Naive B cell (primary cell): ENCODE measurements at regions not wholly inside any gene's neighbourhood (a gene's known extent, or its start where the extent isn't known, plus 50 kb on each side); places are given as distances from the start of the nearest gene placed in this dataset.

Experiments
- ATAC-seq, 2 donors: fragments of 150-1000 bp; cut with Tn5 transposase; 2 replicates each; pipeline ENCODE4 v1.10.0; 2021; ENCODE audit warnings: low read depth in 2 of 2, mild to moderate bottlenecking in 2 of 2, moderate library complexity in 2 of 2
- DNase-seq: peaks from one replicate; pipeline ENCODE4 v3.0.0; 2022
- H3K27ac Mint-ChIP-seq, 6 donors: one replicate each; pipeline ENCODE4 v1.8.0; 2020 to 2022; ENCODE audit warnings: mild to moderate bottlenecking in 6 of 6, mixed read lengths in 6 of 6, moderate library complexity in 5 of 6, inconsistent platforms in 2 of 6
- H3K27me3 Mint-ChIP-seq, 3 donors: one replicate each; pipeline ENCODE4 v1.8.0; 2021 to 2022; ENCODE audit warnings: mixed read lengths in 3 of 3, mild to moderate bottlenecking in 1 of 3
- H3K36me3 Mint-ChIP-seq, 2 donors: one replicate each; pipeline ENCODE4 v1.8.0; 2020 to 2022; ENCODE audit warnings: mixed read lengths in 2 of 2, inconsistent platforms in 1 of 2, mild to moderate bottlenecking in 1 of 2
- H3K4me1 Mint-ChIP-seq, 3 donors: one replicate each; pipeline ENCODE4 v1.8.0; 2020 to 2022; ENCODE audit warnings: mixed read lengths in 3 of 3, inconsistent platforms in 1 of 3, mild to moderate bottlenecking in 1 of 3, moderate library complexity in 1 of 3
- H3K4me3 Mint-ChIP-seq, 8 donors: one replicate each; pipeline ENCODE4 v1.8.0; 2020 to 2022; ENCODE audit warnings: mild to moderate bottlenecking in 8 of 8, mixed read lengths in 8 of 8, moderate library complexity in 8 of 8, inconsistent platforms in 2 of 8
- H3K9me3 Mint-ChIP-seq, 7 donors: one replicate each; pipeline ENCODE4 v1.8.0; 2020 to 2022; ENCODE audit warnings: mixed read lengths in 7 of 7, mild to moderate bottlenecking in 5 of 7, inconsistent platforms in 2 of 7, moderate library complexity in 1 of 7

GRCh38 chr9:79012561-79012960 lies 559.2 kb upstream of the TLE4 start:
- DNase-seq (no peak), ATAC-seq (no peak)
- H3K4me3 Mint-ChIP-seq, result no peak overlapping the region
- H3K27me3 Mint-ChIP-seq, result peaks cover 0 to 5% (median 0%) of the 10 kb centered on the region in 3 donors
- H3K9me3 Mint-ChIP-seq, result peaks cover 0 to 3% (median 0%) of the 10 kb centered on the region in 7 donors
- no peaks in the 10 kb centered on the region for H3K36me3 Mint-ChIP-seq
- H3K4me1 Mint-ChIP-seq, result peaks cover 0 to 7% (median 3%) of the 10 kb centered on the region in 3 donors
- no peak overlapping the region for H3K27ac Mint-ChIP-seq

DNA sequence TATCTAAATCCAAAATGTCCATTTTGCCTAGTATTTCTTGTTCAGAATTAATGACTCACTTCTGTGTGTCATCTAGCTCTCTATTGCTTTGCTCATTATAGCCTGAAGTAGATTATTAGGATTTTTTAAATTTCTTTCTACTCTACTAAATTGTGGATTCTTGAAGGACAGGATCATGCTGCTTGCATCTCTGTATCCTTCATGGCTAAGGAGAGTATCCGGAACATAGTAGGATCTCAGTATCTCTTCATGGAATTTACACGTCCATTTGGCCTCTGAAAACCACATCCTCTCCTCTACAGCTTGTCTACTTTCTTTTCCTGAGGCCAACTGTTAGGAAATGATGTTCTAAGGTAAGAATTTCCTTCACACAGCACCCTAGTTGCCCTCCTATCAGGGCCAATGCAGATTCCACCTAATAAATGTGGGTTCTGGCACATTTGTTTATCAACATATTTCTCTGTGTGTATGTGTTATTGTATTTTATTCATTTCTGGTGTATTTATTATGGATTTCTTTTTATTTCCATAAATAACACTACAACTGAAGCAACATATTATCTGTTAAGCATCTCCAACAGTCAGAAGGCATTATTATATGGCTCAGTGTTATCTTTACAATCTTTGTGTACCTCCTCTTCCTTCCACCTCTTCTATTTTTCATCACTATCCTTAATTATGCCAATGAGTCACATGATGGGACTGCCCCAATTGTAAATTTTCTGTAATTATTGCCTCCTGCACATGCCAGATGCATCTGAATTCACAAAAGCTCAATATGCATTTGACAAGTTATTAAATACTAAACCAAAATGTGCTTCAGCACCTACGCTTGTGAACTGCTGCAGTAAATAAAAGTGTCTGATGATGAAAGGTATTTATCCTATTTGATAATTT lies 557.8 kb upstream of the TLE4 start:
- H3K4me3 Mint-ChIP-seq, result no peak overlapping the region
- no peaks in the 10 kb centered on the region for H3K4me1 Mint-ChIP-seq
- peaks cover 0 to 5% (median 0%) of the 10 kb centered on the region in 3 donors for H3K27me3 Mint-ChIP-seq
- no peaks in the 10 kb centered on the region for H3K36me3 Mint-ChIP-seq
- no peak overlapping the region for H3K27ac Mint-ChIP-seq
- no peak for DNase-seq
- peaks cover 0 to 3% (median 0%) of the 10 kb centered on the region in 7 donors for H3K9me3 Mint-ChIP-seq
- no peak for ATAC-seq

DNA sequence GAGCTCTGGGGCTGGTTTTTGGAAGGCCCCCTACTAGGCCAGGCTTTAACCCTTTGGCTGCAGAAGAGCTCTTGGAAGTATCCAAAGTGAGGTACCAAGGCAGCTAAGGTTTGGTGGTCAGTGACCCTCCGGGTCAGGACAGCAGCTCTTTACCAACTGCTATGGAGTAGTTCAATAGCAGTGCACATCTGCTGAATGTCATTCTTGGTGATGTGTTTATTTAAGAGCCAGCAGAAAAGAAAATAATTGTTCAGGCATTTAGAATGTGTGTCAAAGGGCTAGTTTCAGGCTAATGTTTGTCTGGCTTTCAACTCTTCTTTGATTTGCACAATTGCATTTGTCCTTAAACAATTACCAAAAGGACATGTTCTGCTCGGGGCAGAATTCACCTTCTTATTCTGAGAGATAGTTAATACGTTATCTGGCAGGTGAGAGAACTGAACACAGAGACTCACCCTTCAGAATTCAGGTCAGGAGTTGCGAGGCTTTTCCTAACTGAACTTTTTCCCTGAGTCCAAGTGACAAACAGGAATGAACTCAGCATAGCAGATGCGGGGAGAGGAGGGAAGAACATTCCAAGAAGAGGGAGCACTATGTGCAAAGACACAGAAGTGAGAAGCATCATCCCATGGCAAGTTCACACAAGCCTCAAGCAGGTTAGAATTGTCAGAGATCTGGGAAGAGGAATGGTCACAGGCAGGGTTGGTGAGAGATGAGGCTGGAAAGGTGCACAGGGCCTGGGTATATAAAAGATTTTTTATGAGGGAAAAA lies 556.7 kb upstream of the TLE4 start:
- no peak overlapping the region for H3K4me3 Mint-ChIP-seq
- peaks cover 0 to 5% (median 0%) of the 10 kb centered on the region in 3 donors for H3K27me3 Mint-ChIP-seq
- DNase-seq, result no peak
- H3K36me3 Mint-ChIP-seq, result no peaks in the 10 kb centered on the region
- H3K9me3 Mint-ChIP-seq, result peaks cover 0 to 3% (median 0%) of the 10 kb centered on the region in 7 donors
- no peak for ATAC-seq
- no peaks in the 10 kb centered on the region for H3K4me1 Mint-ChIP-seq
- H3K27ac Mint-ChIP-seq, result no peak overlapping the region

- Mint-ChIP-seq H3K4me1 (no peaks in the 10 kb centered on the region), H3K27me3 (peaks cover 0 to 5% (median 0%) of the 10 kb centered on the region in 3 donors), H3K27ac (no peak overlapping the region)
Measured at GRCh38 chr9:79015951-79016350, 555.8 kb upstream of the TLE4 start.

DNA sequence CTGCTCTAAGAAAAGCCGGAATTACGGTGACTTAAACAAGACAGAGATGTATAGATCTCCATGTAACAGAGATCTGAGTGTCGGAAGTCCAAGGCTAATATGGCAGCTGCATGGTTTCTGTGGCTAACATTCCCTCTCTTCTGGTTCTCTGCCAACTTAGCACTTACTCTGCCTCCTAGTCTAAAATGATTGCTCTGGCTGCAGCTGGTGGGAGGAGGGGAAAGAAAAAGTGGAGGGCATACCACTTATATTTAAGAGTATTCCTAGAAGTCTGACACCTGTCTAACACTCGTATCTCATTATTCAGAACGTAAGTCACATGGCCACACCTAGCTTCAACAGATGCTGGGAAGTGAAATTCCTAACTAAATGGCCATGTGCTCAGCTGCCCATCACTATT lies 551.5 kb upstream of the TLE4 start:
- peak overlapping the region in 1 of 8 donors; percentile 1 for H3K4me3 Mint-ChIP-seq
- no peaks in the 10 kb centered on the region for H3K9me3 Mint-ChIP-seq
- H3K27me3 Mint-ChIP-seq, result peaks cover 0 to 5% (median 0%) of the 10 kb centered on the region in 3 donors
- H3K4me1 Mint-ChIP-seq, result no peaks in the 10 kb centered on the region
- ATAC-seq (no peak), DNase-seq (no peak)
- no peaks in the 10 kb centered on the region for H3K36me3 Mint-ChIP-seq
- no peak overlapping the region for H3K27ac Mint-ChIP-seq

More at GRCh38 chr9:79015951-79016350, 555.8 kb upstream of the TLE4 start:
- no peak for ATAC-seq
- H3K36me3 Mint-ChIP-seq, result no peaks in the 10 kb centered on the region
- peaks cover 0 to 3% (median 0%) of the 10 kb centered on the region in 7 donors for H3K9me3 Mint-ChIP-seq
- no peak for DNase-seq
- H3K4me3 Mint-ChIP-seq, result no peak overlapping the region

- H3K4me3 Mint-ChIP-seq, result no peak overlapping the region
- no peaks in the 10 kb centered on the region for H3K9me3 Mint-ChIP-seq
- H3K27ac Mint-ChIP-seq, result no peak overlapping the region
- H3K36me3 Mint-ChIP-seq, result no peaks in the 10 kb centered on the region
- DNase-seq, result no peak
- ATAC-seq, result no peak
- H3K4me1 Mint-ChIP-seq, result peaks cover under 1 to 3% (median 1%) of the 10 kb centered on the region in 3 donors
- peaks cover 0 to 5% (median 0%) of the 10 kb centered on the region in 3 donors for H3K27me3 Mint-ChIP-seq
Measured at GRCh38 chr9:79021084-79021483, 550.7 kb upstream of the TLE4 start.

DNA sequence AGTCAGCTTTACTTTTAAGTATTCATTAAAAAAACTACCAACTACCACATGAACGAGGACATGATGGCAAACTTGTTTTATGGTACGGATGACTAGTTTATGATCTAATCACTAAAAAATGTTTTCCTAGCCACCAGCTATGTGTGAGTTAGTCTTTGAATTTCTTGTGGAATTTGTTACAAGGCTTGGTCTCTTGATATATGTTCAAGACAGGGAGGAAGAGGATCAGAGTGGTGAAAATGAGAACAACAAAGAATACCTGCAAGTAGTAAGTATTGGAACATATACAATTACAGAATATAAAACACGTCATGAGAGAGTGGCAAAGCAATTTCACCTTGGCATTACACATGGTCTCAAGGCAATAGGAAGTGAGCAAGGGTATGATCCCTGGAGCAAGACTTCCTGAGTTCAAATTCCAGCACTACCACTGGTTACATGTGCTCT lies 548.6 kb upstream of the TLE4 start:
- no peak for ATAC-seq
- H3K36me3 Mint-ChIP-seq, result no peaks in the 10 kb centered on the region
- H3K9me3 Mint-ChIP-seq, result no peaks in the 10 kb centered on the region
- H3K27ac Mint-ChIP-seq, result no peak overlapping the region
- DNase-seq, result no peak
- peaks cover 0 to 4% (median 0%) of the 10 kb centered on the region in 3 donors for H3K27me3 Mint-ChIP-seq
- H3K4me1 Mint-ChIP-seq, result peaks cover 4 to 11% (median 10%) of the 10 kb centered on the region in 3 donors
- no peak overlapping the region for H3K4me3 Mint-ChIP-seq

DNA sequence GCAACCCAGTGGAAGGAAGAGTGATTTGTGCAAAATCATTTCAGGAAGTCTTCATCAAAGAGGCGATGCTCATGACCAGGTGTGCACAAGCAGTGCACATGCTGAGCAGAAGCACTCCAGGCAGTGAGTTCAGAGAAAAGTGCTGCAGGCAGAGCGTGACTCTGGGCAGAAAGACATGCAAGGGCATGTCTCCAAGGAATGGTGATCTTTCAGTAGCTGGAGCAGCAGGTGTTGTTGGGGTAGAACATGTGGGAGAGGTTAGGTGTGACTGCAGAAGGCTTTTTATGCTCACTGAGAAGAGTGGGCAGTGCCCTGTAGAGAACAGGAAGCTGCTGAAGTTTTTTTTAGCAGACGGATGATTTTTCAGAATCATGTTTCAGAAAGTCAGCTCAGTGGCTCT lies 545.4 kb upstream of the TLE4 start:
- Mint-ChIP-seq H3K27me3 (peaks cover 0 to 4% (median 0%) of the 10 kb centered on the region in 3 donors), H3K9me3 (no peaks in the 10 kb centered on the region), H3K4me1 (peaks cover 4 to 11% (median 10%) of the 10 kb centered on the region in 3 donors), H3K4me3 (no peak overlapping the region), H3K36me3 (no peaks in the 10 kb centered on the region), H3K27ac (peak overlapping the region in 2 of 6 donors; percentile 0 to 3)
- no peak for ATAC-seq
- no peak for DNase-seq

- Mint-ChIP-seq H3K27ac (no peak overlapping the region), H3K4me1 (peaks cover 4 to 11% (median 10%) of the 10 kb centered on the region in 3 donors), H3K36me3 (no peaks in the 10 kb centered on the region), H3K9me3 (no peaks in the 10 kb centered on the region), H3K27me3 (peaks cover 0 to 4% (median 0%) of the 10 kb centered on the region in 3 donors), H3K4me3 (no peak overlapping the region)
- DNase-seq, result no peak
- no peak for ATAC-seq
Measured at GRCh38 chr9:79028101-79028500, 543.7 kb upstream of the TLE4 start.

- no peak for ATAC-seq
- no peak for DNase-seq
- Mint-ChIP-seq H3K27me3 (peaks cover 0 to 8% (median 5%) of the 10 kb centered on the region in 3 donors), H3K4me1 (no peaks in the 10 kb centered on the region), H3K4me3 (no peak overlapping the region), H3K36me3 (no peaks in the 10 kb centered on the region), H3K9me3 (peaks cover 0 to 7% (median 2%) of the 10 kb centered on the region in 7 donors), H3K27ac (no peak overlapping the region)
Measured at GRCh38 chr9:79034583-79034982, 537.2 kb upstream of the TLE4 start.

DNA sequence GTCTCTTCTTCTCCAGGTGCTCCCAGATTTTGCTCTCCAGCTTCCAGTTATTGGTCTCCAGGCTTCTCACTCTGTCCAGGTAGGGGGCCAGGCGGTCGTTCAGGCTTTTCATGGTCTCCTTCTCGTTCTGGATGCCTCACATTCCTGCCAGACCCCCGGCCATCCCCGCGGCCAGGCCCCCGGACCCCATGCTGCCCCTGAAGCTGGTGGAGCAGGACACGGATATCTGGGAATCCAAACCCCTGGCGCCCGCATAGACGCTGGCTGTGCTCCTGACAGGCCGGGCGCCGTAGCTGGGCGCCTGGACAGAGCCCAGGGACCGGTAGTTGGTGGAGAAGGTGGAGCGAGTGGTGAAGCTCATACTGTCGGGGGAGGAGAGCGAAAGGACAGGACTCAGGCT lies 534.4 kb upstream of the TLE4 start:
- no peak for ATAC-seq
- Mint-ChIP-seq H3K9me3 (peaks cover 0 to 7% (median 2%) of the 10 kb centered on the region in 7 donors), H3K36me3 (no peaks in the 10 kb centered on the region), H3K27ac (no peak overlapping the region), H3K4me1 (no peaks in the 10 kb centered on the region), H3K27me3 (peaks cover 0 to 8% (median 5%) of the 10 kb centered on the region in 3 donors), H3K4me3 (no peak overlapping the region)
- DNase-seq, result no peak

GRCh38 chr9:79040671-79041070 lies 531.1 kb upstream of the TLE4 start:
- peaks cover 0 to 5% (median 0%) of the 10 kb centered on the region in 7 donors for H3K9me3 Mint-ChIP-seq
- H3K4me3 Mint-ChIP-seq, result no peak overlapping the region
- DNase-seq, result no peak
- H3K27ac Mint-ChIP-seq, result no peak overlapping the region
- H3K27me3 Mint-ChIP-seq, result peaks cover 0 to 16% (median 5%) of the 10 kb centered on the region in 3 donors
- ATAC-seq, result no peak
- H3K4me1 Mint-ChIP-seq, result no peaks in the 10 kb centered on the region
- H3K36me3 Mint-ChIP-seq, result peaks cover 0 to 5% of the 10 kb centered on the region in 2 donors

DNA sequence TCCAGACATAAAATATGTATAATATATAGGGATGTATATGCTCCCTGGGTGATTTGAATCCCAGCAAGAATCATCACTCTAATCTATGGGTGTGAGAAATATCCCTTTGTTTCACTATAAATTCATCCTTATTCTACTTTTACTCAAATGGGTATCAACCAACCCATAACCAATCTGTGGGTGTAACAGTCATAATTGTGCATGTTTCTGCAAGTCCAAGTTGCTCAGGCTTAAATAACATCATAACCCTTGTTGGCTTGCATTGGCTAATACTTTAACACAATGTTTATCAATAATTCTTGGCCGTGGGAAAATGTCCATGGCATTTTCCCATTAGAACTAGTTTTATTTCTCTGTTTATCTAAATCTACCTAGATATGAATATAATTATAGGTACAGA lies 530.5 kb upstream of the TLE4 start:
- H3K4me3 Mint-ChIP-seq, result no peak overlapping the region

More for the DNA sequence above, 530.5 kb upstream of the TLE4 start:
- no peak for DNase-seq
- ATAC-seq, result no peak
- peaks cover 0 to 5% of the 10 kb centered on the region in 2 donors for H3K36me3 Mint-ChIP-seq
- no peaks in the 10 kb centered on the region for H3K4me1 Mint-ChIP-seq
- peaks cover 0 to 5% (median 0%) of the 10 kb centered on the region in 7 donors for H3K9me3 Mint-ChIP-seq
- H3K27ac Mint-ChIP-seq, result no peak overlapping the region
- H3K27me3 Mint-ChIP-seq, result peaks cover 0 to 16% (median 5%) of the 10 kb centered on the region in 3 donors
